UCSD-AML1 (cell line): ENCODE measurements at regions not wholly inside any gene's neighbourhood (a gene's known extent, or its start where the extent isn't known, plus 50 kb on each side); places are given as distances from the start of the nearest gene placed in this dataset.
"Not testable (repeated sequence)": the region's sequence is repeated elsewhere in the genome, so short reads cannot be mapped to it uniquely, and the experiment has no call there.

ENCODE experiments used
- DNase-seq: peaks from one replicate; lab custom pipeline; 2025; ENCODE audit not compliant: unreplicated experiment; lab: John Stamatoyannopoulos, UW

DNA sequence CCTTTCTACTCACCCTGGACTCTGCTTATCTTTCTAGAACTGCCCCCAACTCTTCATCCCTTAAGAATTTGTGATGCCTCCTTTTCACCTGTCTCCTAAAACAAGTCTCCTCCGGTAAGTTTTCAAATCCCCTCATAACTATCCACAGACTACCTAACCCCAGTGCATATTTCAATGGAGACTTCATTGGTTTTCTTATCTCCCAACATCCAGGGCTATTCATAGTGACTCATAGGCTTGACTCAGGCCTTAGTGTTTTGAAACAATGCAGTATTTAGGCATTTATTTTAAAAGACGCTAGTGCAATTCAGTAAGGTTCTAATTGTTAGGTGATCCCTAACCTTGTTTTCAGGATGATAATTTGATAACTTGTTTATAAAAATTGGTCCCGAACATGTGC is 399.2 kb downstream of the CPS1 start:
- no peak for DNase-seq

DNA sequence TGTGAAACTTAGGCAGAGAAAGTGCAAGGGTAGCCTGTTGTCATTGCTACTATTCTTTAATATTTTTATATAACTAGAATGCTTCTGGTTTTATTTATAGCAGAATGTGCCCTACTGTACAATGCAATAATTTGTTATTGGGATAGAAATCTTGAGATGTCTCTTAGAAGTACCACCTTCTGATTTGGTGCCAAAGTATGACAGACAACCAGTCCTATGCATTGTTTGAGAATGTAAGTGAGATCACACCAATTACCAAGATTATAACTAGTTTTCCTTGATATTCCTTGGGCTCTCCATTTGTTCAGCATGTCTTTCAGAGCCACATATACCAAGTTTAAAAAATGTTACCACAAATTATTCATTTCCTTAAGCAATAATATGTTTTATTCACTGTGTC is 399.7 kb downstream of the CPS1 start:
- no peak for DNase-seq

DNA sequence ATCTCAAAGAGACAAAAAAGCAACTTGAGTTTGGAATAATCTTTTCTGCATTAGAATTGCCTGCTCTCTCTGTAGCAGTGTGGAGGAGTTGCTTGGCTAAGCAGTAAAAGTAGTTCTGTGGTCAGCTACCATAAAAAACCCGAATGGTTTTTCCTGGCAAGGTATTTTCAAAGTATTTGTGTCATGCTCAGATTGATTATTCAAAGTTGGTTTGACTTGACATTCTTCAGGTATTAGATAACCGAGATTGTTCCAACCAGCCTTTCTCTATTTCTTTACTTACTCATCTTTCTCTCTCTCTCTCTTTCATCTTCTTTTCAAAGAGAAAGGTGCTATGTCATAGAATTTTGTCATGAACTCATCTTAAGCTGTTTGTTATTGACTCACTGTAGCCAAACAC is 404.9 kb downstream of the CPS1 start:
- DNase-seq, result no peak

DNA sequence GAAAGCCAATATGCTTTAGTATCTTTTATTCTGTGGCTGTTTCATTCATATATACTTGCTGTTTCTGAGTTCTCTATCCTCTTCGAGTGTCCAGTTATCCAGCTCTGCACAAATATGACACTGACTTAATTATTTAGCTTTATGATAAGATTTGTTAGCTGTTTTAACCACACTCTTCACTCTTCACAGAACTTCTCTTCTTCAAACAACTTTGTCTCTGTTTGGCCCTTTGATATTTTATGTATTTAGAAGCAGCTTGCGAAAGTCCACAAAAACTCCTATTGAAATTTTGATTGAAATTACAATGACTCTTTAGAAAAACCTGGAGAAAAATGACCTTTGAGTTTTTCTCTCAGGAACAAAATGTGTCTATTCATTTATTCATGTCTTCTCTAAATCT is 407.0 kb downstream of the CPS1 start:
- no peak for DNase-seq

DNA sequence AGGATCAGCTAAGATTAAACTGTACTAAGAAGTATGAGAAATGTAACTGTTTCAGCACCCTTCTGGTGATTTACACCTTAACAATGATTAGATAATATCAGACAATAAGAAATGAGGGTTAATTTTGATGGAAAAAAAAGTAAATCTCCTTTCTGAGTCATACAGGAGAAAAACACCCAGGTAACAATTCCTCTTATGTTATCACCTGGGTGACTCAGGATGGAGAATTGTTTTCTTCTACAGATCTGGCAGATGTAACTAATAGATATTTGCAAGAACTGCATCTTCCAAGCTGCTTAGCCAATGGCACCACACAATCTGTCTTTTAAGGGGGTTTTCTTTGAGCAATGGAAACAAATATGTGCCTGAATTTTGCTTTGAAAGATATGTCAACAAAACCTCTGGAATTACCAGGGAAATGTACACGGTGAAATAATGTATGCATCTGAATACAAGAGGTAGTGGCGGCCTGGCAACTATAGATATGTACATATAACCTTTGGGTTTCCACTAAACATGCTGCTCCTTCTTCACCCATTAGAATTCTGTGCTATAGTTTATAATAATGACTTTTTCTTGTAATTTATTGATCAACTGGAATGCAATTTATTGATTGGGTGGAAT is 407.9 kb downstream of the CPS1 start:
- DNase-seq, result no peak

DNA sequence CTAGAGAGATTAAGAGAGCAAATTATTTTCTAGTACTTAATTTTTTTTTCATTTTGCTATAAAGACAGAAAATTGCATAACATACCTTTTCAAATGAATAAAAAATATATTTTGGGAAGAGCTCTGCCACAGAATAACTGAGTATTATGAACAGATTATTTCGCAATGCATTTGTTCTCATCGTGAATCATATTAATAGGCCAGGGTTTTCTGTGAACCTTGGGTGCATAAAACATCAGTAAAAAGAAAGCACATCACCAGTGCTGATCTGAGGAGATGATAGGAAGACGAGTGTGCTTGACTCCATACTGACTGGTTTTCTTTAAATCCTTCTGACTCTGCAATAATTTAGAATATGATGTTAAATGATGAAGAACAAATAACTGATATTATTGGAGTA is 409.1 kb downstream of the CPS1 start:
- no peak for DNase-seq

DNA sequence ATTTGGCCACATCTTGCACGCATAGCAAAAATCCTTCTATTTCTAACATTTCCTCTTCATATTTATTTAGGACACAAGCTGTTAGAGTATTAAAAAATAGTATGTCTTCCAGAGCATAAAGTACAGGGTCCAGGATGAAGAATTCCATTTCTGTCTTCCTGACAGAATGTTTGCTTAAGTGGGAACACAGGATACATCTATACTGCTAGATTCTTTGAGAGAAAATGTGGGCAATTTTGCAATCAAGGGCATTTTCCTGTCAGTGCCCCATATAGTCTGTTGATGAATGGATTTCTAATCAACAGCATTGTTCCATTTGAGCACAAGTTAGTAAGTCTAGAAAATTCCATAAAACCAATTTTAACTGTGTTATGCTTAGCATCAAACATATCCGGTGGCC is 409.9 kb downstream of the CPS1 start:
- no peak for DNase-seq

DNA sequence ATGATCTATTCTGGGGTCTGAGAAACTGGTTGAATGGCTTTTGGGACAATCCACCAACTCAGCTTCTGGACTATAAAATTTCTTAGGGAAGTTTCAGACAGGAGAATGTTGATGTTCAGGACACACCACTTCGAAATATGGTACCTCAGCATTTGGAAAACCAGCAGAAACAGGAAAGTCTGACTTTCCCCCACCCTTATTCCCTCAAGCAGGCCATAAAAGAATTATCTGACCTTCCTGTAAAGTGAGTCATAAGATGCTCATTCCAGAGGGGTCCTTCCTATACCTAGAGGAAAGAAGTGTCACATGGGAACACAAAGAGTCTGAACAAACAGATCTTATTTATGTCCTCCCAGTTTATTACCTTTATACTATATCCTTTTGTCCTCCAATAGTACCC is 415.0 kb downstream of the CPS1 start:
- no peak for DNase-seq

DNA sequence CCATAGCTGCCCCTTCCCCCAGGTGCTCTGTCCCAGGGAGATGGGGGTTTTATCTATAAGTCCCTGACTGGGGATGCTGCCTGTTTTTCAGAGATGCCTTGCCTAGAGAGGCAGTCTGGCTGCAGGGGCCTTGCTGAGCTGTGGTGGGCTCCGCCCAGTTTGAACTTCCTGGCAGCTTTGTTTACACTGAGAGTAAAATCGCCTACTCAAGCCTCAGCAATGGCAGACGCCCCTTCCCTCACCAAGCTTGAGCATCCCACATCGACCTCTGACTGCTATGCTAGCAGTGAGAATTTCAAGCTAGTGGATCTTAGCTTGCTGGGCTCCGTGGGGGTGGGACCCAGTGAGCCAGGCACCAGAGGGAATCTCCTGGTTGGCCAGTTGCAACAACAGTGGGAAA is 430.4 kb downstream of the CPS1 start:
- not testable (repeated sequence) for DNase-seq

DNA sequence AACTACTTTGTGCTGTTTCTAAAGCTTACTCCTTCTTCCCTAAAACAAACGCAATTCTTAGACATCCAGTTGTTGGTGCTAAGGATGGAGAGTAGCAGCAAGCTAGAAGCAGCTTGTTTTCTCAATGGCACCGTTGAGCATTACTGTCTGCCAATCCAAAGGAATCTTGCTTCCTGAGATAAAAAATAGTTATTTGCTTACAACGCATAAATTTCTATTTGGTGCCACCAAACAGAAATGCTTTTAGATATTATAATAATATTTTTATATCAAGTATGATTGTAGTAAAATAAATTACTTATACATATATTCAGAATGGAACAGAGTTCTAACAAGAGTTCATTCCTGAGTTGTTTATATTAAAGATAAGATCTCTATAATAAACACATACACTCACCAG is 434.7 kb downstream of the CPS1 start:
- DNase-seq, result no peak

DNA sequence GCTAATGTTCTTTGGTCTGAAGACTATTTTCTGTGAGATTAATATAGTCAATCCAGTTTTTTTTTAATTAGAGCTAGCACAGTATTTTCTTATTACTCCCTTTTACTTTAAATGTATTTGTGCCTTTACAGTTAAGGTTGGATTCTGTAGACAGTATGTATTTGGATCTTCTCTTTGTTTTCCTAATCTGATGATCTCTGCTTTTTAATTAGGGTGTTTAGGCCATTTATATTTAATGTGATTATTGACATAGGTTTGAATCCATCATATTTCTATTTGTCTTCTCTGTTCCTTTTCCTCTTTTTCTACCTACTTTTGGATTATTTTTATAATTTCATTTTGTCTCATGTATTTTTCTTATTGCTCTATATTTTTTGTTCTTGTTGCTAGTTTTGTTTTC is 437.7 kb downstream of the CPS1 start:
- DNase-seq, result no peak

DNA sequence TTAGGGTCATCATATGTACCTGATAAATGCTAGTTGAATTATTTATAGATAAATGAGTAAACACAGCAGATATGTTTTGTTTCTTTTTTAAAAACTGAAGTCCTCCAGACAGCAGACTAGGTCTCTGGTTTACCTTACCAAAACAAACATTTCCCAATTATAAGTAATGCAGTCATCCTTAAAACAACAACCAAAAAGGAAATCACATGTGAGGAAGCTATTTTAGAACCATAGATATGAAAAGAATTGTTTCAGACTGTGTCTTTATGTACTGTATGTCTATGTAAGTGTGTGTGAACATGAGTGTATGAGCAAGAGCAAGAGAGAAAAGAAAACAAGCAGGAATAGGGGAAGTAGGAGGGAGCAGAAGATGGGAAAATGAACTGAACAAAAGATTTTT is 441.0 kb downstream of the CPS1 start:
- DNase-seq, result no peak

DNA sequence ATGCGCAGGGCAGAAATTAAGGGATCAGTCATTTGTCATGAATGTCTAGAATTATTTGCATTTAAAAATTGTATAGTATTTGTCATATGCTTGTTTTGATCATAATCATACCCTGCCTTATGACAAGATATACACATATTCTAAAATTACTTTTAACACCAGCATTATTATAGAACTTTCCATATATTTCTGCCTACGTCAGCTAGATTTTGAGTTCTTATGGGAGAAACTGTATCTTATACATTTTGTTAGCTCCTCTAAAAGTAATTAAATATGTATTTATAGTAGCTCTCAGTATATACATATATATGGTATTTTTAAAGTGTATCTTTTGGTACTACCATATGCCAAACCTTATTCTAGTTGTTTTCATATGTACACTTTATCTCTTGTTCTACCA is 441.9 kb downstream of the CPS1 start:
- DNase-seq, result no peak

DNA sequence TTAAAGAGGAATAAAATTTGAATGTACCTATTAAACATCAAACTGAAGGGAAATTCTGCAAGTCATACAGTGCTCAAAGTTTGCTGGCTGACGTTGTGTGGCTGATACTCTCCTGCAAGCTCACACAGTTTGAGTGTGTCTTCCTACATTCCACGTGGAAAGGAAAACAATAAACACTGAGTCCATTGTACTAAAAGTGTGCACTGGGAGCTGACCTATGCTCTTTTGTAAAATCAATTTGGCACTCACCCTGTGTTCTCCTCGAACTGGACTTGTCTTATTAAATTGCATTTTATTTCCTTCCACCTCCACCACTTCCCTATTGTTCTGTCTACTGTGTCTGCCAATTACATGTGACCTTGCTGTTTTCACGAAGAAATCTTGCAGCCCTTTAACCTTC is 458.0 kb downstream of the CPS1 start:
- DNase-seq, result no peak

DNA sequence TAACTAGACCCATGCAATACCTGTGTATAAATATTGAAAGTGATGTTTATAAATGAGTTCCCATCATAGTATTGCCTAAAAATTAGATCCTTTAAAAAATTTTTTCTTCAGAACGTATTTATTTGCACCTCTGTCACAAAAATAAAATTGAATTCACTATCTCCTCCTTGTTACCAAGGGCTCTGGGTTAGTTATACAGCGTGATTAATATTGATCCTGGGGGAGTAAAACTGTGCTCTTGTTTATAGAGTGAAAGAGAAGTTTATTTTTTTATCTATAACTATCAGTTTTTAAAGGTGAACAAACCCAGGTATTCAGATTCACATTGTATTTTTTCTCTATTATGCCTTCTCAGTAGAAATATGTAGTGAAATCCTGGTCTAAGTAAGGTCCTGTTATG is 458.5 kb downstream of the CPS1 start:
- no peak for DNase-seq

DNA sequence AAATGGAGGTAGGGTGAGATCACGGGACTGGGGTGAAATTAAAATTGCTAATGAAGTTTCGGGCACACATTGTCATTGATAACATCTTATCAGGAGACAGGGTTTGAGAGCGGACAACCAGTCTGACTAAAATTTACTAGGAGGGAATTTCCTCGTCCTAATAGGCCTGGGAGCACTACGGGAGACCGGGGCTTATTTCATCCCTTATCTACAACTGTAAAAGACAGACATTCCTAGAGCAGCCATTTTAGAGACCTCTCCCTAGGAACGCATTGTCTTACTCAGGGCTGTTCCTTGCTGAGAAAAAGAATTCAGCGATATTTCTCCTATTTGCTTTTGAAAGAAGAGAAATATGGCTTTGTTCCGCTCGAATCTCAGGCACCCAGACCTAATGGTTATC is 468.7 kb downstream of the CPS1 start:
- DNase-seq, result not testable (repeated sequence)

DNA sequence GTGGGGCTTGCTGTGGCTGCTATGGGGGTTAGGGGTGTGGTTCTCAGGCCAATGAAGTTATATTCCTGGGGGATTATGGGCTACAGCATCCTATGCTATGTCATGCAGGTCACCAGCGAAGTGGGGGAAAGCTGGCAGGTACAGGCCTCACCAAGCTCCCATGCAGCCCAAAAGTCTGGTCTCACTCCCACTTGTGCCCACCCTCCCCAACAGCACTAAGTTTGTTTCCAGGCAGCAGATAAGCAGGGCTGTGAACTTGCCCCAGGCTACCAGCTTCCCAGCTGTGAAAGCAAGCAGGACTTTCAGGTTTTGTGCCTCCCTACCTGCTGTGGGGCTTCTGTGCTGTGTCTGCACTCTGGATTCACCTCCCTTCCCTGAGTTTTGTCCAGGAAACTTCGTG is 469.7 kb downstream of the CPS1 start:
- DNase-seq, result no peak

DNA sequence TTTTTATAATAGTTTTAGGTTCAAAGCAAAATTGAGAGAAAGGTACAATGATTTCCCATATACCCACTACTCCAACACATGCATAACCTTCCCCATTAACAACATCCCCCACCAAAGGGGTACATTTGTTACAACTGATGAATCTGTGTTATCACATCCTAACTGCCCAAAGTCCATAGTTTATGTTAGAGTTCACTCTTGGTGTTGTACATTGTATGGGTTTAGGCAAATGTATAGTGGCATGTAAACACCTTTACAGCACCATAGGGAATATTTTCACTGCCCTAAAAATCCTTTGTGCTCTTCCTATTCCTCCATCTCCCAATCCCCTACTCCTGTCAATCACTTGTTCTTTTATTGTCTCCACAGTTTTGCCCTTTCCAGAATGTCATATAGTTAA is 471.6 kb downstream of the CPS1 start:
- DNase-seq, result no peak

DNA sequence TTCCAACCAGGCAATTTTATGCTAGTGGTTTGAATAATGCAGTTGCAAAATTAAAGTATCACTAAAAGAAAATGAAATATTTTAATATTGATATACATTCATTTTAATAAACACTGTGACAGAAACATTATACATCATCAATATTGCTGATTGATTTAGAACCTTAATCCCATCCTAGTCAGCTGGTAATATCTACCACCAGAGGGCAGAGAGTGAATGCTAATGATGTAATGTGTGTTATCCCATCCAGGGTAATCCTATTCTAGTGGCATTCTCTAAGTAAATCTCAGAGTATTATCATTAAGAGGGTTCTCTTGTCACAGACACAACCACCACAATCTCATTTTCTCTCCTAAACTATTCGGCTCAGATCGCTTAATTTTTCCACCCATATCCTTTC is 477.4 kb downstream of the CPS1 start:
- DNase-seq, result no peak

DNA sequence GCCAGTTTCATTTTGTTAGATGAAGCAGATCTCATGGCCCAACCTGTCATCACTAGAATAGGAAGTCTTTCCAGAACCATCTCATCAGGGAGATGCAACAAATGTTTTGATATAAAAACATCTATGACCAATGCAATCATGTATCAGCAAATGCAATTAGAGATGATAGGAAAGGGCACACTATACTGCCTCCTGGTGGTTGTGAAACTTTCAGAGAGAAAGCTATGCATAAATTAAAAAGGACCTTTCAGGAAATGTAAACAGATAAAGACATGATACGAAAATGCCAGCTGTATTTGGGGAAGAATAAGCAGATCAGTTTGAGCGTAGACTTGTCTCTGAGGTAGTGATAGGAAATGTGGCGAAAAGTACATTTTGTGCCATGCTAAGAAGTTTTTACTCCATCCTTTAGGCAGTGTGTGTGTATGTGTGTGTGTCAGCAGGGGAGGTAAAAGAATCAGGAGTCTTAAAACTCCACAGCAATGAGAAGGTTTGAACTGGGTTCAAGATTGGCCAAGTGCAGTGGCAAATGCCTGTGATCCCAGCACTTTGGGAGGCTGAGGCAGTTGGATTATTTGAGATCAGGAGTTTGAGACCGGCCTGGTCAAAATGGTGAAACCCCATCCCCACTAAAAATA is 479.3 kb downstream of the CPS1 start:
- DNase-seq, result no peak

DNA sequence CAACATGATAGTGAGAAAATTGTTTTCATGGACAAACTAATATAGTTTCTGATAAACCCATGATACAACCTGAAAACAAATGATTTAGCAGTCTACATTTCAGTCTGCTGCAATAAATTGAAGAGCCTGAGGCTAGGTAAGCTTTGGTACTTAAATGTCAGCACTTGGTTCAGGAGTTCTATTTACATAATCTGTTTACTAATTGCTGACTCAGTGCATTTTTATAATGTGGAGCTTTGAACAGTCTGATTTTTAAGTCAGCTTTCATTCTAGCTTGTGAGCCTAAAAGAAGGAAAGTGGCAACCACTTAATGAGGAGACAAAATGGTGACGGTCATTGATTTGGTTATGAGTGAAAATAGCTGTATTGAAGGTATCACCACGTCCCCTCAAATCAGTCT is 488.6 kb downstream of the CPS1 start:
- no peak for DNase-seq

DNA sequence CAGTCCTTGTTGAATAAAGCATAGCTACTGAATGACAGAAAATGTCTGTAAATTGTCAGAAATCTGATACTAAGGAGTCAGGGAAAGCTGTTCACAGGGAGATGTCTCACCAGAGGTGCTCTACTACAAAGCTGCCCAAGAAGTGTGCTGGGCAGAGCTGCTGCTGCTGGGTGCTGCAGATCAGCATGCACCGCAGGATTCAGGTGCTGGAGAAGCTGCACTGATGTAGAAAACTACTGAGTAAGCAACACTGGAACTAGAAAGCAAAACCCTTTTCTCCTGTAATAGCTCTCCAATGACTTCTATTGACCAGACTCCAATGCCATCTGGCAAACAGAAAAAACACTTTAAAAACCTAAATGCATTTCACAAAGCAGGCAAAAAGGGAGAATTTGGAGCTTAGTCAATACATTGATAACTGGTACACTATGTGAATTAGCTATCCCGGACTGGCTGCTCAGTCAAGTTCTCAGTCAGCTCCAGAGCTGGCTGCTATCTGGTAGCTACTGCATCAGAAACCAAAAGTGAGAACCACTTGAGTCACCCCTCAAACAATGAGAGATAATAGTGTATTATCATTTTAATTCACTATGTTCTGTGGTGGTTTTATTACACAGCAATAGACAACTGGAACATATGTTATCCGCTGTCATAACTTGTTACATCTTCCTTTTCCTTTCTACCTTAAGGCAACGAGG is 493.1 kb downstream of the CPS1 start:
- DNase-seq, result peak; percentile 5

DNA sequence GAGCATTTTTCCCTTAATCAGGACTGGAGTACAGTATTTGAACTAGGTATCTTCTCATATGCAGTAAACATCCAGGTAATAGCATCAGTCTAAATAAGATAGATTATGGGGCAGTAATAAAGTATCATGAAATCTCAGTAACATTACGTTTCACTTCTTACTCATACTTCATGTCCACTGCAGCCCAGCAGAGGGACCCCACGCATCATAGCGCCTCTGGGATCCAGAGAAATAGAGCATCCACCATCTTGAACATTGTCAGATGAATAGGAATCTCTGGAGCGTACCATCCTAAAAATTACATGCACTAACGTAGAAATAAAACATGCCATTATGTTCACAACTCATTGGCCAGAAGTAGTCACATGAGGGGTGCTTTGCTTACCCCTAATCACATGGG is 499.0 kb downstream of the CPS1 start:
- peak; percentile 2 for DNase-seq
